Activated CD8-positive, alpha-beta memory T cell treated with anti-CD3 and anti-CD28 coated beads for 48 hours (primary cell): ENCODE measurements at regions not wholly inside any gene's neighbourhood (a gene's known extent, or its start where the extent isn't known, plus 50 kb on each side); places are given as distances from the start of the nearest gene placed in this dataset.

Source experiments
- DNase-seq, 3 experiments: peaks; one replicate each; pipeline ENCODE4 v3.0.0-alpha.2; 2020; ENCODE audit warnings: low read depth in 2 of 3, low spot score in 2 of 3

- no peak for DNase-seq
These were observed 477.1 kb downstream of the CAAP1 start for GRCh38 chr9:26415528-26415927.

GRCh38 chr9:26413611-26414010 lies 479.0 kb downstream of the CAAP1 start:
- no peak for DNase-seq

DNA sequence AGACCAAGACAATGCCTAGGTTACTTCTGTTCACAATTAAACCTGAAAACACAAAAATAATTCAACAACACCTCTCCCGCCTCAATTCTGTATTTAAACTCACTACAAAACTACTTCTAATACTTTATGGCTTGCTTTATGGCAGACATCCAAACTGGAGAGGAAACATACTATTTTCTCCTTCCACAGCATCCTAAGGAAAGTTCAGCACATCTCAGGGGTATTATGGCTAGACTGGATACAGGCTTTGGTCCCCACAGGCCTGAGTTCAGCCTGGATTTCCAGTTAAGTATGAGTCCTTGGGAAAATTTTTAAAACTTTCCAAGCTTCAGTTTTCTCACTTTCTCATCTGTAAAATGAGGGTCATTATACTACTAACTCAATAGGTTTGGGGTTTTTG lies 480.2 kb downstream of the CAAP1 start:
- no peak for DNase-seq

GRCh38 chr9:26406676-26407075 lies 485.9 kb downstream of the CAAP1 start:
- no peak for DNase-seq

DNA sequence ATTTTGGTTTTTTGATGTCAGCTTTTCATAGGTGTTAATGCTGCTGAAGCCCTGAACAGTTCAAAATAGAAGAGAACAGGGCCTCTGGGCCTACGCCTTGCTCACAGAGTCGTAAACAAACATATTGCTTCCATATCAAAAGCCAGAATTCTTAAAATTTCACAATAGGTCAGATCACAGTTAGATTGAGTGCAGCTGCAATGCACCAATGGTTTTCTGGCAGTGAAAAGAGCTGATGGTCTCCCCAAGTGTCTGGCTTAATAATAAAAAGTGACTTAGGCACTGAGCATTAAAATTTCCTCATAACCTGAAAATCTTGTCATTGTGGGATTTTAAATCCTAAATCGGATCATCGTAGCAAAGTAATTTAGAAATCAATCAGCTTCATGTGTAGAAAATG lies 493.0 kb downstream of the CAAP1 start:
- DNase-seq = no peak

DNA sequence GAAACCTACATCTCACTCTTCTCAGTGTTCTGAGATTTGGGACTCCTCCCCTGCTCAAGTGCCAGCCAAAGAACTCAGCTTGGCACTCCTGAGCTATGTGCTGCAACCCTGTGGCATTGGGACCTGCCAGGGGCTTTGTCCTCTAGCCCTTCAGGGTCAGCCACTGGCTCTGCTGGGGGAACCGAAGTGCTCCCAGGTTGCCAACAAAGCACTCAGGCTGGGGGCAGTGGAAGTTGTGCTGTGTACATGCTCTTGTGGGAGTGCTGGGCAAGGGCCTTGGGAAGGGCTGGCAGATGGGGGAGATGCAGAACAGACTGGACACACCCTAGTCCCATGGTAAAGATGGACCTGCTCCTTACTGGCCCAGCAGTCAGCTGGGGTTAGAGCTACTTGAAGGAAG lies 498.6 kb downstream of the CAAP1 start:
- DNase-seq = no peak

GRCh38 chr9:26392639-26393038 lies 500.0 kb downstream of the CAAP1 start:
- DNase-seq = no peak

GRCh38 chr9:26391036-26391435 lies 501.6 kb downstream of the CAAP1 start:
- DNase-seq = no peak

DNA sequence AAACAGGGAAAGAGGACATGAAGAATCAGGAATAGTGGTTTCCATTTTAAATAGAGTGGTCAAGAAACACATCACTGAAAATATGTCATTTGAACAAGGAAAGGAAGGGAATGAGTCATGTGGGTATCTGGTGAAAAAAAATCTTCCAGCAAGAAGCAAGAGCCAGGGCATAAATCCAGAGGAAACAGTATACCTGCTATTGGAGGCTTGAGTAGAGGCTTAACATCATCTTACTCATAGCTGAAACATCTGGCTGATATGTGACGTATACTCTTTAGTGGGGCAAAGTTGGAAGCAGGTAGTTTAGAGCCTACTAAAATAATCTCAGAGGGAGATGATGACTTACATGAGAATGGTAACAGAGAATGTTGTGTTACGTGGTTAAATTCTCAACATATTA lies 517.2 kb downstream of the CAAP1 start:
- no peak for DNase-seq

DNA sequence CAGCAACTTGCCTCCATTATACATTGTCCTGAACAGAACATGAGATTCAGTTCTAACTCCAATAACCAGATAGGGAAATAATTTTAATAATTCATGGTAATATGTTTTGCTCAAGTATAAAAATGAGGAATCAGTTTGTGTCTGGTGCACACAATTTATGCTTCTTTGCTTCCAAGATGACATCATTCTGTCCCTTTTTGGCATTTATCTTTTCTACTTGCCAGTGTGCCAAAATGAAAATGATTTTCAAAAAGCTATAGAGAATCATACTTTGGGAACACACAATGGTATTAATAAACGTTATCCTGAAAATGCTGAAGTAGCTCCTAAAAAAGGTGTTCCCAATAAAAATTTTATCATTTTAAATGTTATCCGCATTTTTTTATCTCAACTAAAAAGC lies 519.0 kb downstream of the CAAP1 start:
- no peak for DNase-seq

DNA sequence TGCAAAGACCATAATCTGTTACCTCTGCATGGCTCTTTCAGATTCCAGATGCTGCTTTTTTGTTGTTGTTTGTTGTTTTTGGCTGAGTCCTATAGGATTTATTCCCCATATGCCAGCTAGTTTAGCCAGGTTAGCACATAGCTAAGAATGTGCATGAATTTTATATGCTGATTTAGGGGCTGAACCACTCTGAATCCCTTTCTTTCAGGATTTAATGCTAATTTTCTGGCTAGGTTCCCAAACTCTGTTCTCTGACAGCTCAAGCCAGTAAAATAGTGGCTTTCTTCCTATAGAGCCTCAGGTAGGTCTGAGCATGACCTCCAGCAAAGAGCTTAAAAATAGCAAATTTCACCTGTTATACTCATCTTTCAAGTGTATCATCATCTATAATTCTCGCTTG lies 521.4 kb downstream of the CAAP1 start:
- no peak for DNase-seq

- no peak for DNase-seq
These were observed 523.5 kb downstream of the CAAP1 start for GRCh38 chr9:26369093-26369492.

- no peak for DNase-seq
These were observed 524.4 kb downstream of the CAAP1 start for GRCh38 chr9:26368241-26368640.

GRCh38 chr9:26361010-26361409 lies 531.6 kb downstream of the CAAP1 start:
- DNase-seq = no peak

GRCh38 chr9:26358836-26359235 lies 533.8 kb downstream of the CAAP1 start:
- no peak for DNase-seq

DNA sequence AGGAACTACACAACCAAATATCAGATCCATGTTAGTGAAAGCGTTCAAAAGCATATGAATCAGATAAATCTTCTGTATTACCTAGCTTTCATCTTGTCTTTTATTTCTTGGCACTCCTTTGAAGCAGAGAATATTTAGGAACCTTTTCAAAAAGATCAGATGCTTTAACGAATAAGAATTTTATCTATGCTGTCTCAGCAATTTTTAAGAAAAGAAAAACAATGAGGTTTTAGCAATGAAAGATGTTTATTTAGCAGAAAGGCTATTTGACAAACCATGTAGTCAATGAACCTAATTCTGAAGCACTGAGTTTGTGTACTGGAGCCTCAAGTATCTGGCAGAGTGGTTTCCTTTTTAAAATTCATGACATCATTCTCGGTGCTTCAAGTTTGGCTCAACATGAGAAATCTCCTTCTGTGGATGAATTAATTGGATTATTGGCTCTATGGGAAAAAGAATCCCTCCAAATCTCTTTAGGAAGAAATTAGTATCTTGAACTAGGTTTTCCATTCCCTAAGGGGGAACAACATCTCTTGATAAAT lies 534.7 kb downstream of the CAAP1 start:
- no peak for DNase-seq

- no peak for DNase-seq
These were observed 536.1 kb downstream of the CAAP1 start for GRCh38 chr9:26356491-26356890.

- no peak for DNase-seq
These were observed 545.6 kb downstream of the CAAP1 start for GRCh38 chr9:26346942-26347477.

- DNase-seq = no peak
These were observed 551.1 kb downstream of the CAAP1 start for GRCh38 chr9:26341545-26341944.

DNA sequence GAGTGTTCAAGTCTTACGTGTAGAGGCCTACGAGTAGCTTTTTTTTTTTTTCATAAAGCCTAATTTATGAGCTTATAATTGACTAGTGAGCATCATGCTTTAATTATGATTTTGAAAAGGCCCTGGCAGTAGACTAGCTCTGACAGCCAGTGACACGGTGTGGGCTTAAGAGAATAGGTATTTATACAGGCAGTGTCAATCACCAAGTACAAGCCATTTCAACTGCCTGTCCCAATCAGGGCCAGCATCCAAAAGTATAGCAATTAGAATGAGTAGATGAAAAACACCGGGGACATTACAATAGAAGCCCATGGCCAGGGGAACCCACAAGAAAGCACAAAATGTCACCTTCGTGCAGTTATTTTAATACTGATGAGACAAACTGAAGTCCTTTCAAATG lies 552.8 kb downstream of the CAAP1 start:
- DNase-seq = no peak

- no peak for DNase-seq
These were observed 557.5 kb downstream of the CAAP1 start for GRCh38 chr9:26335116-26335515.

GRCh38 chr9:26334706-26335105 lies 557.9 kb downstream of the CAAP1 start:
- no peak for DNase-seq

- no peak for DNase-seq
These were observed 561.4 kb downstream of the CAAP1 start for GRCh38 chr9:26331223-26331622.

- no peak for DNase-seq
These were observed 562.6 kb downstream of the CAAP1 start for GRCh38 chr9:26329974-26330373.
